Activated CD8-positive, alpha-beta memory T cell treated with anti-CD3 and anti-CD28 coated beads for 1 hour (primary cell): ENCODE measurements at regions not wholly inside any gene's neighbourhood (a gene's known extent, or its start where the extent isn't known, plus 50 kb on each side); places are given as distances from the start of the nearest gene placed in this dataset.

ENCODE experiments used
- DNase-seq, 2 donors: peaks; one replicate each; pipeline ENCODE4 v3.0.0-alpha.2; 2020; ENCODE audit warnings: low read depth in 1 of 2; ENCODE audit errors: extremely low read depth in 1 of 2

DNA sequence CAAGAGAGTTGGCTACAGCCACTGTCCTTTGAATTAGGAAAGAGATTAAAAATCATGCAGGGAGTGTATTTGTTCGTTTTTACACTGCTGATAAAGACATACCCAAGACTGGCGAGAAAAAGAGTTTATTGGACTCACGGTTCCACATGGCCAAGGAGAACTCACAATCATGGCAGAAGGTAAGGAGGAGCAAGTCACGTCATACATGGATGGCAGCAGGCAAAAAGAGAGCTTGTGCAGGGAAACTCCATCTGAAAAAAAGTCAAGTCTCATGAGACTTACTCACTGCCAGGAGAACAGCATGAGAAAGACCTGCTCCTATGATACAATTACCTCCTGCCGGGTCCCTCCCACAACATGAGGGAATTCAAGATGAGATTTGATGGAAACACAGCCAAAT, 1595.2 kb downstream of the KCNT2 start:
- DNase-seq: no peak

GRCh38 chr1:195005338-195005737, 1602.9 kb downstream of the KCNT2 start:
- no peak for DNase-seq

DNA sequence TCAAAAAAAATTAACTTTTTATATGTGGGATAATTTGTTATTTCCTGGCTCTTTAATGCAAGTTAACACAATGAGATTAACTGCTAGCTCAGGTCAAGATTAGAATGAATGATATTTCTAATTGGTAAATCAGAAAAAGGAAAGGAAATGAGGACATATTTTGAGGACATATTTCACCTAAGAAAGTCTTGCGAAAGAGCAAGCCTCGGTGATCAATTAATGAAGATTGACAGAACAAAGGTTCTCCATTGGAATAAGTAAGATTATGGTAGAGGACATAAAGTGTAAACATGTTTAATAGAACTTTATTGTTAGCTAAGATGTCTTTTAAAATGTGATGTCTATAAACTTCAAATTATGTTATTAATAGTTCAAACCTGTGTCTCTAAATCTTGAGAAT, 1617.8 kb downstream of the KCNT2 start:
- no peak for DNase-seq

GRCh38 chr1:194975913-194976312, 1632.3 kb downstream of the KCNT2 start:
- DNase-seq: no peak

GRCh38 chr1:194968916-194969315, 1639.3 kb downstream of the KCNT2 start:
- no peak for DNase-seq

DNA sequence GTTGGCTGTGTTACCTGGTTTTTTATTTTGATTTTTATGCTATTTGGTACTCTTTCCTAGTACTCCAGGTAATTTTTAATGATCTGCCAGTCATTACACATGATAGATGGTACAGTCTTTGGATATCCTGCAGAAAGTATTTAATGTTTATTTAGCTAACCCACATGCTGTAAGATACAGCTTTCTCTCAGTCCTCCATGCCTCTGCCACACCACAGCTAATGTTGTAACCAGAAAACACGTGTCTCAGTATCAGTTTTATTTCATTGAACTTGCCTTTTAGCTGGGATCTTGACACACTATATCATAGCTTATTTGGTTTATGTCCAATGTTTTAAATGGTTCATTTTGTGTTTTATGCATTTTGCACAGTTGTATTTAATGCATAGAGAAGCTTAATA, 1648.4 kb downstream of the KCNT2 start:
- DNase-seq: no peak

DNA sequence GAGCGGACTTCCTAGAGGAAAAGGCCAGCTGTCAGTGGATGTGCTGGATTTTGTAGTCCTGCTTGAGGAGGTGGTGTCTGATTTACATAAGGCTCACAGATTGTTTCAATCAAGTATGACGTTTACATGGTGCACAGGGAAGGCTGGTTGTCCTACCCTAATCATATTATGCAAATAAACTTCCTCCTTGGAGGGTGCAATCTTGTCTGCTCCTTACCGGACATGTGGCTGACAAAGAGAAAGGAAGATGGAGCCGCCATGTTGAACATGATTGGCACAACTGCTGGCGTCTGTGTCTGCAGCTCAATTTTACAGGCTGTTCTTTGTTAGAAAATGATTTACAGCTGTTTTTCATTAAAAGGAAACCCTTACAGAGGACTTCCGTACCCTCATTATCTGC, 1656.1 kb downstream of the KCNT2 start:
- no peak for DNase-seq

DNA sequence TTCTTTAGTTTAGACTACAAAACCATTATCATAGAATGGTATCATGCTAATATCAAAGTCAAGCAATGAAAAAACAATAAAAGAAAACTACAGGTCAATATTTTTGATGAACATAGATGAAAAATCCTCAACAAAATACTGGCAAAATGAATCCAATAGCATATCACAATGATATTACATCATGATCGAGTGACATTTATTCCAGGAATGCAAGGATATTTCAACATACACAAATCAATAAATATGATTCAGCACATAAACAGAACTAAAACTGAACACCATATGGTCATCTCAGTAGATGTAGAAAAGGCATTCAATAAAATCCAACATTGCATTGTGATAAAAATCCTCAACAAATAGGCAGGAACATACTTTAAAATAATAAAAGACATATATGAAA, 1657.7 kb downstream of the KCNT2 start:
- DNase-seq: no peak

DNA sequence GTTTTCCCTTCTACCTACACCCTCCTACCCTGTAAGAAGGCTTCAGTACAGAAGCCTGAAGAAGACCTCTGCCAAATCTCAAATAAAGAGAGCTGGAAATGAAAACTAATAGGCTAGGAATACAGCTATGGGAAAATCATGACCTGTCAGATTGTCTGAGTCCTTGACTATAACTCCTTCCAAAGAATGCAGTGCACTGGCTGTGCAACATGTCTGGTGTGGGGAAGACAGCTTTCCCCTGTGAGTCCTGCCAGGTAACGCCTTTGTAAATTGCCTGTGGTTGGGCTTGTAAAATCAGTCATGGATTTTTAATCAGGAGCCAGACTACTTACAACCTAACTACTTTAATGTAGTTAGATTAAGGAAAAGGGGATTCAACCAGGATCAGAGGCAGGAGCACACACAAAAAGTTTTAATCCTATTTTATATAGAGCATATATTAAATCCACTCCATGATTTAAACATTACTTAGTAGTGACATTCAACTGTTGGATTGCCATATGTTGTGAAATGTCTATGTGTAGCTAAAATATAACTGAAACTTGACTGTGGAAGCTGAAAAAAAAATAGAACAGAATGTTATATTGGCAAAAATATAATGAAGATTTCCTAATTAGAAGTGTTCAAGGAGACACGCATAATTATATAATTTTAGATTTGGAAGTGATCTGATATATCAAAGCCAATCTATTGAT, 1667.8 kb downstream of the KCNT2 start:
- no peak for DNase-seq

DNA sequence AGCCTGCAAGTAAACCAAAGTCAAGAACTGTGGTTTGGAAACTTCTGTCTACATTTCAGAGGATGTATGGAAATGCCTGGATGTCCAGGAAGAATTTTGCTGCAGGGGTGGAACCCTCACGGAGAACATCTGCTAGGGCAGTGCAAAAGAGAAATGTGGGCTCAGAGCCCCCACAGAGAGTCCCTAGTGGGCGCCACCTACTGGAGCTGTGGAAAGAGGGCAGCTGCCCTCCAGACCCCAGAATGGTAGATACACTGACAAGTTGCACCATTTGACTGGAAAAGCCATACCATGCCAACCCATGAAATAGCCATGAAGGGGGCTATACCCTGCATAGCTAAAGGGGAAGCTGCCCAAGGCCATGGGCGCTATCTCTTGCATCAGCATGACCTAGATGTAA, 1672.4 kb downstream of the KCNT2 start:
- no peak for DNase-seq

DNA sequence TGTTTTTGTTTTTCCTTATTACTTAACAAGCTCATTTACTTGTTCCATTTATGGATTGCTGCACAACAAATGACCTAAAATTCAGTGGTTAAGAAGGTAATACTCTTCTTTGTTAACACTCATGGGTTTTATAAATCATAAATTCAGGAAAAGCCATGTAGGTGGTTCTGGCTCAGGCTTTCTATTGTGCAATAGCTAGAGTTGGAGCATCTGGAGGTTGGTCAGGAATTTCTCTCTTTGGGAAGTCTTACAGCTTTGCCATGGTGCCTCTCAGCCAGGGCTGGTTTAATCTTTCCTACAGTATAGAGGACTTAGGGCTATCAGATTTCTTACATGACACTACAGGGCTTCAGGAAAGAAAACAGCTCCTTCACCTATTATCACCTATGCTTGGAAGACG, 1677.1 kb downstream of the KCNT2 start:
- no peak for DNase-seq

- no peak for DNase-seq
Measured at GRCh38 chr1:194930132-194930531, 1678.1 kb downstream of the KCNT2 start.

DNA sequence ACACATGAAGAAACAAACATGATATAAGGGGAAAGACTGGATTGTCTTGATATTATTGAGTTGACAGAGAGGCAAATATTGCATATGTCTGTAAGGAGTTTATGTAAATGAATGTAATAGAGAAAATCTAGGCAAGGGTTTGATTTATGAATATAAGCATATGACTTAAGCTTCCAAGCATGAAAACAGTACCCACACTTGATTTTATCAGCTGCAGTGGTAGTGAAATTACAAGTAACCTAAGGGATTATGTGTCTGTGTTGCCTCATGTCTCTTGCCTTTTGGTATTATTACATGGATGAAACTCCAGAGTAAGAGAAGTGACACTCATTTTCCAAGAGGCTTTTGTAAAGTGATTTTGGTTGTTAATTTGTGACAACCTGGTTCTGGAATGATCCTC, 1678.9 kb downstream of the KCNT2 start:
- no peak for DNase-seq

GRCh38 chr1:194919146-194919545, 1689.1 kb downstream of the KCNT2 start:
- DNase-seq: no peak

DNA sequence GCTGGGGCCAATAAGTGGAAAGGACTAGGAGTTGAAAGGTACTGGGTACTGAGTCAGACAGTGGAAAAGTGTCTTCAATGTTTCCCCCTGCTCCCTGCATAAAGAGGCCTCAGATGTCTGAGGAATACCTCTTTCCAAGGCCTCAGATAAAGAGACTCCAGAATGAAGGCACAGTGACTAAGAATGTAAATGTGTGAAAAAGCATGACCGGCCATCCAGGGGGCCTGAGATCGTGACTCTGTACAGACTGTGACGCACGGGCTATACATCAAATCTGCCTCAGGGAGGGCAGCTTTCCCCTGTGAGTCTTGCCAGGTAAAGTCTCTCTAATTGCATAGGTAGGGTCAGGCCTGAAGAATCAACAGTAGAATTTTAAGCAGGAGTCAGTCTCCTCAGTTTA, 1690.5 kb downstream of the KCNT2 start:
- DNase-seq: no peak

DNA sequence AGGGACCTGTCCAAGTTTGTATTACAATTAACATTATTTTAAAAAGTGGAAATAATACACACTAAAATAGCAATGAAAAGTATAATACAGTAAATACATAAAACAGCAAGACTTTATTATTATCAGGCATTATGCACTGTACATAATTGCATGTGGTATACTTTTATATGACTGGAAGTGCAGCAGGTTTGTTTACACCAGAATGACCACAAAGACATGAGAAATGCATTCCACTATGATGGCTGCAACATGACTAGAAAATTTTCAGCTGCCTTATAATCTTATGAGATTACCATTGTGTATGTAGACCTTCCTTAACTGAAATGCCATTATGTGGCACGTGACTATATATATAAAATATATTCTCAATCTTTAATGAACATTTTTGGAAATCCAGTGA, 1699.6 kb downstream of the KCNT2 start:
- DNase-seq: no peak

DNA sequence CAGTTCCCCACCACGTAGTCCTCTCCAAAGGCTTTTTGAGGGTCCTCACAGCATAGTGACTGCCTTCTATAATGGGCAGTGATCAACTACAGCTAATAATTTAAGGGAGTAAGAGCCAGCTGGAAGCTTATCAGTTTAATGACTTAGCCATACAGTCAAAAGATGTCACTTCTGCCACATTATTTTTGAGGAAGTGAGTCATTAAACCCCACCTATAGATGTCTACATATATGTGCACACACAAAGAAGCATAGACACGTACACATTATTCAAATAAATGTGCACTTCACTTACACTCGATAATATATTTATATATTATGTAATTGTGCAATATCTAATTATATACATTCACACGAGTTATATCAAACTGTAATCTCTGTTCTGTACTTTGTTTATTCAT, 1704.7 kb downstream of the KCNT2 start:
- no peak for DNase-seq

GRCh38 chr1:194889310-194889709, 1702.9 kb upstream of the B3GALT2 start:
- no peak for DNase-seq

DNA sequence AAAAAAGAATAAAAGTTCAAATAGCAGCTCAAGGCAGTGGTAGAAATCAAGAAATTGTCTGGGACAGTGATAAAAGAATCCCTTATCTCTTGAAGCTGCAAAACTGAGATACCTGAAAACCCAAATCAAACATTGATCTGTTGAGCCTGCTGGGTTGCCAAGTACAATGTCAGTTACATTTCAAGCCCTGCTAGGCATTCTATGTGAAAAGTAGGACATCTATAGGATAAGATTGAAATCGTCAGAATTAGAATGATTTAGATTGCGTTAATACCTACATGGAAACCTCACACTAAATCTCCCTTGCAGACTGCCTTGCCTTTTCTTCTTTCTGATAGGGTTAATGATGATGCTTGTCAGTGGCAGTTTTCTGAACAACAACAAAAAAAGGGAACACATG, 1684.4 kb upstream of the B3GALT2 start:
- no peak for DNase-seq

- DNase-seq: no peak
Measured at GRCh38 chr1:194866153-194866552, 1679.7 kb upstream of the B3GALT2 start.

DNA sequence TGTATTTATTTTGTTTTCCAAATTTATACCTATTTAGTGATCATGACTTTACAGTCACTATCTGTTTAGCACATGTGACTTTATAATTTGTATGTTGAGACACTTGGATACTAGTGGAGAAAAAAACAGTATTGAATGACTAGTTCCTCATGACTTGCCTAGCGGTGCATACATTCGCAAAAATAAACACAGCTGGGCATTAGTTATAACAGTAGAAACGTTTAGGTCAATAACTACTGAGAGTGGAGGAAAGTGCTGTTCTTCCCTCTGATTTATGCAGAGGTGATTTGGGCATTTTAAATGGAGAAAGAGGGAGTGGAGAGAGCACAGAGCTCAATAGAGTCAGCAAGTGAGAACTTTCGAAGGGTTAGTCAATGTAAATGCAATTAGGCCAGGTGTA, 1679.0 kb upstream of the B3GALT2 start:
- no peak for DNase-seq

DNA sequence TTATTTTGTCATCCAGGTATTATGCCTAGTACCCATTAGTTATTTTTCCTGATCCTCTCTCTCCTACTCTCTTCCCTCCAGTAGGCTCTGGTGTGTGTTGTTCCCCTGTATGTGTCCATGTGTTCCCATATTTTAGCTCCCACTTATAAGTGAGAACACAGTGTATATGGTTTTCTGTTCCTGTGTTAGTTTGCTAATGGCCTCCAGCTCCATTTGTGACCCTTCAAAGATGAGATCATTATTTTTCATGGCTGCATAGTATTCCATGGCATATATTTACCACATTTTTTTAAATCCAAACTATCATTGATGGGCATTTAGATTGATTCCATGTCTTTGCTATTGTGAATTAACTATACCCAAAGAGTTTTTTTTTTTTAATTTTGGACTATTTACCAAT, 1675.7 kb upstream of the B3GALT2 start:
- DNase-seq: no peak
